CMK (cell line): ENCODE measurements at regions not wholly inside any gene's neighbourhood (a gene's known extent, or its start where the extent isn't known, plus 50 kb on each side); places are given as distances from the start of the nearest gene placed in this dataset.
"Not testable (repeated sequence)": the region's sequence is repeated elsewhere in the genome, so short reads cannot be mapped to it uniquely, and the experiment has no call there.

Source experiments
- DNase-seq: peaks from one replicate; pipeline ENCODE4 v3.0.0-alpha.2; 2010; ENCODE audit warnings: low read depth

DNA sequence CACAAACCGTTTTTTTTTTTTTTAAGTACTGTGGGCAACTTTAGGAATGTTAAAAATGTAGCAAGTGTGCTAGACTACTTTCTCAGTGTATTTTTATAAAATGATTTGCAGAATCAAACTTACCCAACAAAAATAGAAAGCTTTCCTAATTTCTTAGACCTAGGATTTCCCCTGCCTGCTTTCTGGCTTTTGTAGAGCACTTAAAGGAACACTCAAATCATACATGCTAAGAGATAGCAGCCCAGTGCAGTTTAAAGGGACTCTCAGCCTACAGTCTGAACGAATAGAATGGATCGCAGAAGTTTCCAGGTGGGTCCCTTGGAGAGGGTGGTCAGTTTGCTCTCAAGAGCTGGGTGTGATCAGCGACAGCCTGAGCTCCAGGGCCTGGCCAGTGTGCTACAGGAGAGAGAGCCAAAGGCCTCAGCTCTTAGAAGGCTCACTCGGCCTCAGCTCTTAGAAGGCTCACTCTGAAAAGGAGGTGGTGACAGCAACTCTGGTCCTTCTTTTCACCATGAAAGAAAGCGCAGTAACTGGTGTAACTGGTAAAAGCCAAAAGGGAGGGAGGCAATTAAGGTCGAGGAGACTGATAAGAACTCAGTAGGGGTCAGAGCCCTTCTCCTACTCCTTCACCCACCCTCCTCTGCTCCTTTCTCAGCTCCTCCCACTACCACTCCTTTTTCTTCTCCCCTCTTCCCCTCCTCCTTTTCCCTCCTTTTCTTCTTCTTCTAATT, 142.4 kb downstream of the ZFP64 start:
- DNase-seq: no peak

DNA sequence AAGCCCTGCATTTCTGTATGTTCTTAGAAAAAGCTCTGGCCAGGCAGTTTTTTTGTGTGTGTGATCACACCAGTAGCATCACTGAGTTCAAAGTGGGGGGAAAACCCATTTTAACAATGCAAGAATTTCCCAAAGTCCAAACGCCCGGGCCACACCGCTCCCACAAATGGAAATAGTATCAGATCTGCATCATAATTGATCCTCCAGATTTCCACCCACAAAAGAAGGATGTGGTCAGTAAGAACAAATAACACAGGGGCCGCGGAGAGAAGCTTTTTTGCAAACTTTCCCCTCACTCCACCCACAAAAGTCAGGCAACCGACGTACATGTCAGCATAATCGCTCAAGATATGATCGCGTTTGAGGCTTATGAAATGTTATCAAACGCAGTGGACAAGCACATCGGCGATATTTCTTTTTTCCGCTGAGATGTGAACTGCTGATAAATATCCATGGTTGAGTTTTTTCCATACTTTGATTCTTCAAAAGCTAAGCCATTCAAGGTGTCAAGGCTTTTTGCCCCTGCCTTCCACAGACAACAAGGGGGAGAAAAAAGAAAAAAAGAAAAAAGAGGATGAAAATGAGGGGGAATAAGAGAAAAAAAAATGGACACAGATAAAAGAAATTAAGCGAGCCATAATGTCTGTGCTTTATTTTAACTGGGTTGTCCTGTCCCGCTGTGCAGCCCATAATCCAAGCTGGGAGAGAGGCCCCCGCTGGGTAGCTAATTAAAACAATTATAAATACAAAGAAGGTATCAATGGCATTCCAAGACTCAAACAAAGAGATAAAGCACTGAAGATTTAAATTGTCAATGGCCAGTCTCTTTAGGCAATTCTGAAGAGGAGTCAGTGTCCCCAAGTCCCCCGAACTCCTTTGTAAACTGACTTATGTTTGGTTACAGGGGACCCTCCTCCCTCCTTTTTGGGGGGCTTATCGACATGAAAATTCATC, 143.5 kb downstream of the ZFP64 start:
- no peak for DNase-seq

DNA sequence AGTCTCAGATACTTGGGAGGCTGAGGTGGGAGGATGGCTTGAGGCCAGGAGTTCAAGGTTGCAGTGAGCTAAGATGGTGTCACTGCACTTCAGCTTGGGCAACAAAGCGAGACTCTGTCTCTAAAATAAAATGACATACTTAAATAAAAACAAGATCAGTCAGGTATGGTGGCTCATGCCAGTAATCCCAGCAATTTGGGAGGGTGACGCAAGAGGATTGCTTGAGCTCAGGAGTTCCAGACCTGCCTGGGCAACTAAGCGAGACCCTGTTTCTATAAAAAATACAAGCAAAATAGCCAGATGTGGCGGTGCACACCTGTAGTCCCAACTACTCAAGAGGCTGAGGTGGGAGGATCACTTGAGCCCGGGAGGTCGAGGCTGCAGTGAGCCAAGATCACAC, 149.6 kb downstream of the ZFP64 start:
- DNase-seq: no peak

DNA sequence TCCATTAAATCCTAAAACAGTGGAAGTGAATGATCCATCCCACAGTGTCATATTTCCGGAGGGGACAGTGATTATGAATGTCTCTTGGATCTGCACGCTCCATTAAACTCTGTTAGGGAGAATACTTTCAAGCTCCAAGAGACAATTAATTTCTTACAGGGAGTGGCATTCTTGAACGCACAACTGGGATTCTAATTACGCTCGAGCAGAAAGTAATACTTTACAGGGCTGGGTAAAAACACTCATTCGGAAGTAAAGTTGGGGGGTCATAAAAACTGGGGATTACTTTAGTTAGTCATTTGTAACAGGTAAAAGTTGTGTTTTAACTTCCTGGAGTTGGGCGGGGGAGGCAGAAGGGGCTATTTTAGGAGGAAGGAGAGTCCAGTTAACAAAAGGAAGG, 151.8 kb downstream of the ZFP64 start:
- no peak for DNase-seq

DNA sequence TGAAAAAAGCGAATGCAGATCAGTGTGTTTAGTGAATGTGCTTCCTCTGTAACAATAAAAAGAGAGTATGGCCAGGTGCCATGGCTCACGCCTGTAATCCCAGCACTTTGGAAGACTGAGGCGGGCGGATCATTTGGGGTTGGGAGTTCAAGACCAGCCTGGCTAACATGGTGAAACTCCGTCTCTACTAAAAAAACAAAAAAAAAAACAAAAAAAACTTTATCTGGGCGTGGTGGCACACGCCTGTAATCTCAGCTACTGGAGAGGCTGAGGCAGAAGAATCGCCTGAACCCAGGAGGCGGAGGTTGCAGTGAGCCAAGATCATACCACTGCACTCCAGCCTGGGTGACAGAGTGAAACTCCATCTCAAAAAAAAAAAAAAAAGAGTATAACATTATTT, 152.9 kb downstream of the ZFP64 start:
- DNase-seq: not testable (repeated sequence)

DNA sequence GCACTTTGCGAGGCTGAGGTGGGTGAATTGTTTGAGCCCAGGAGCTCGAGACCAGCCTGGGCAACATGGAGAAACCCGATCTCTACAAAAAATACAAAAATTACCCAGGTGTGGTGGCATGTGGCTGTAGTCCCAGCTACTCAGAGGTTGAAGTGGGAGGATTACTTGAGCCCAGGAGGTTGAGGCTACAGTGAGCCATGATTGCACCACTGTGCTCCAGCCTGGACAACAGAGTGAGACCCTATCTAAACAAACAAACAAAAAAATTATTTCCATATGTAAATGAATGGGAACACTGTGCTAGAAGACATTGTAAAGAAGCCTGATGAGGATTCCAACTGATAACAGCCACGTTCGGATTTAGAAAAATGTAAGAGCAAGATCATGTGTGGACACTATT, 154.2 kb downstream of the ZFP64 start:
- no peak for DNase-seq

DNA sequence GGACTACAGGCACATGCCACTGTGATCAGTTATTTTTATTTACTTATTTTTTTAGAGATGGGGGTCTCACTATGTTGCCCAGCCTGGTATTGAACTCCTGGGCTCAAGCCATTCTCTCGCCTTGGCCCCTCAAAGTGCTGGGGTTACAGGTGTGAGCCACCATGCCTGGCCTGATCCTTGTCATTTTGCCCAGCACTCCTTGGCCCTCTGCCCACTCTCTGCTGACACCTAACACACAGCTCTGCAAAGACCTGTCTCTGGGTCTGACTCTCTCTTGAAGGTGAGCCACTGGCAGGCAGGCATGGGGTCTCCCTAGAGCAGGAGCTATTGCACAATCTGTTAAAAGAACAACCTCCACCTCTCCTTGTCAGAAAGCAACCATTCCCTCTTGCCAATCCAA, 155.6 kb downstream of the ZFP64 start:
- no peak for DNase-seq

DNA sequence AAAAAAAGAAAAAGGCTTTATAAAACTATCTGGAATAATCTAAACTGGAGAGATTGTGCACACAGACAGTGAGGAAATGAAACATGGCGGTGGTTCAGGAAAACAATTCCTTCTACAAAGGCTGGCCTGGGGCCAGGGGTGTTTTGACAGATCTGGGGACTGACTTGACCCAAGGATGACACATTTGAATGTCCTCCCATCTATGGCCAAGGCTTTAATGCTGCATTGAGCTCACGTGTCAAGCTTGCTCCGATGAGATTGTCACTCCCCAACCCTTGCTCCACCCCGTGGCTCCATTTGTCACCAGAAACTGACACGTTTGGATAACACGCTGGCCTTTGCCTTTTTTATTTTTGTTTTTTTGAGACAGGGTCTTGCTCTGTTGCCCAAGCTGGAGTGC, 156.1 kb downstream of the ZFP64 start:
- no peak for DNase-seq

DNA sequence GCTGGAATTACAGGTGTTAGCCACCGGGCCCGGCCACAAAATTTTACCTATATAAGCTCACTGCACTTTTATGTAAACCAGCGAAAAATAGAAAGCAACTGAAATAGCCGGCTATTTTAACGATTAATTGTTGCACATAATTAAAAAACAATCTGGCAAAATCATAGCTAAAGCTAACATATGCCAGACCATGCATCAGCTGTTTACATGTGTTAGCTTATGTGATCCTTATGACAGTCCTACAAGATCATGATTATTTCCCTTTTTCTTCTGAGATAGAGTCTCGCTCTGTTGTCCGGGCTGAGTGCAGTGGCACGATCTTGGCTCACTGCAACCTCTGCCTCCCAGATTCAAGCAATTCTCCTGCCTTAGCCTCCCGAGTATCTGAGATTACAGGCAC, 157.0 kb downstream of the ZFP64 start:
- DNase-seq: no peak

DNA sequence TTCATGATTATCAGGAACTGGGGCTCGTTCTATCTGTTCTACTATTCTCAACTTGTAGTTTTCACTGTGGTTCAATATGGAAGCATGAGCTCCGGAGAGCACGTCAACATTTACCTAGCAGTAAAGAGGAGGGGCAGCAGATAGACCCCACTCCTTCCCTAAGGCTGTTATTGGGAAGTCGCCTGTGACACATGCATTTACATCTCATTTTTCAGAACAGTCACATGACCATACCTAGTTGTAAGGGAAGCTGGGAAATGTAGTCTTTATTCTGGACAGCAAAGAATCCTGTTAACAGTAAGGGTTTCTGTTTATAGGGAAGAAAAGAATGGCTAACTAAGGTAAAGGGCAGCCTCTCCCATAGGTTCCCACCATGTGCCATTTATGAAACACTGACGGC, 158.3 kb downstream of the ZFP64 start:
- no peak for DNase-seq

DNA sequence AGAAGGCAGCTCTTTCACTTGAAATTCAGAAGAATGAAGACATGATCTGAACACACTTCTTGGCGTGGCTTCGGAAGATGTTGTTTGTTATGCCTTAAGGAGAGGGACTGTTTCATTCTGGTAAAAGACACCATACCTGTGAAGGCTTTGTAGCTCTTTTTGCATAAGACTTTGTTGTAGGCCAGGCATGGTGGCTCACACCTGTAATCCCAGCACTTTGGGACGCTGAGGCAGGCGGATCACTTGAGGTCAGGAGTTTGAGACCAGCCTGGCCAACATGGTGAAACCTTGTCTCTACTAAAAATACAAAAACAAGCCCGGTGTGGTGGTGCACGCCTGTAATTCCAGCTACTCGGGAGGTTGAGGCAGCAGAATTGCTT, 159.3 kb downstream of the ZFP64 start:
- DNase-seq: not testable (repeated sequence)

DNA sequence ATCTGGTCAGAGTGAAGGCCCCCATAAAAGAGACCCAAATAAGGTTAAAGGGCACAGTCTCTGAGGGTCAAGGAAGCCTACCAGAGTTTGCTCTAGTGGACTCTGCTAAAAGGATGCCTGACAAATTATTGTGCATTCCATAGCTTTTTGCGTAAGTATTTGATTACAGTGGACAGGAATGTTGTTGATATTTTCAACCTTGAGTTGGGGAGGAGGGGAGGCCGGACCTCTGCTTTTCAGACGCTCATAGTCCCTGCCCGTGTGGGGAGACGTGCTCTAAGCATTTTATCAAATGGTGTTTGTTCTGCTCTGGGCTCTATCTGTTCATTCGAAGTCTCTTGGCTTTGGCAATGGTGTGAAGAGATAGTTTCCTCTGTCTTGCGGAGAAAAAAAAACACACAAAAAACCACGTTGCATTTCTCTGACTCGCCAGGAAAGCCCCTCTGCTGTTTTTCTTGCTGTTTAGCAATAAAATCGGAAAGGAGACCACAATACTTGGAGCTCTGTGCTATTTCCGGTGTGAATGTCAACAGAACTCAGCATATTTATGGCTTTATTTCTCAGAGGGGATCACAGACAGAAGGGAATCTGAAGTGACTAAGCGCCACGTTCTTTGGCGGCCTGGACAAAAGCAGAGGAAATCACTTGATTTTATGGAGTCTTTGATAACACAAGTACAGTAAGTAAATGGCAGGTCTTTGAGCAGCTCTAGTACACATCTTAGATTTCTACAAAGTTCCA, 159.8 kb downstream of the ZFP64 start:
- no peak for DNase-seq

DNA sequence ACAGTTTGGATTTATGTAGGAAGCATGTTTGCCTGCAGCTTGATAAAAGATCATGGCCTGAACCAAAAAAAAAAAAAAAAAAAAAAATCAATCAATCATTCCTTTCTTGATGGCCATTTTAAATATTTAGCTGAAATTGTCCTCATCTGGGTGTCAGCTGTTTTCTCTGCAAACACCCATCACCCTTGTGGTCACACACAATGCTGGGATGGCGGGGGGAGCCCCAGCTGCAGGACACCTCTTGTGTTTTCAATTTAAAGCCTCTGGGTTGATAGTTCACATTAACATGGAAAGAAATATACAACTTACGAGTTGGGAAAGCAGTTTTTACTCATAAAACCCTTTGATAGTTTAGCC, 160.4 kb downstream of the ZFP64 start:
- DNase-seq: no peak

DNA sequence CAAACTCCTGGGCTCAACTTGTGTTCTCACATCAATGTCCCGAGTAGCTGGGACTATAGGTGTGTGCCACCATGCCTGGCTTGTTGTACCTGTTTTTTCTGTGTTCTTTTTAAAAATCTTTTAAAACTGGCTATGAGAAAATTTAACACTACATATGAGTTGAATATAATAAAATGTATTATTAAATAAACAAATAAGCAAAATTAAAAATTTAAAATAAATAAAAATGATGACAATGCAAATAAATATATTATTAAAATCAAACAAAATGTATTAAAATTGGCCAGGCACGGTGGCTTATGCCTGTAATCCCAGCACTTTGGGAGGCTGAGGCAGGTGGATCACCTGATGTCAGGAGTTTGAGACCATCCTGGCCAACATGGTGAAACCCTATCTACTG, 162.4 kb downstream of the ZFP64 start:
- not testable (repeated sequence) for DNase-seq

DNA sequence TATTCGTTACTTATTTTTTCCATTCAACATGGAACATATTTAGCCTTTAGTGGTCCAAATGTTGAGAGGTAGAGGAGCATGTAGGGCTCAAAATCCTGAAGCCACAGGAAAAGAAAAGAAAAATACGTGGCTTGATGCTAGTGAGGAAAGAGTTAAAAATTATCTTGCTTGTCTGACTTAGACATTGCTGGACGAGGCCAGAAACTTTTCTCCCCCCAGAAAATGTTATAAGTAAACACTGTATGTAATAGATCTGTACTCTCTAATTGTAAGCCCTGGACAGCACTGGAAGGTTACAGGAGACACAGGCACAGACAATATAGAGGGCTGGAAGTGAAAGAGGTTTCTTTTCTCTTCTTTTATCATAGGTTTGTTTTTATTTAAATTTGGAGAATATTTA, 165.6 kb downstream of the ZFP64 start:
- DNase-seq: no peak

DNA sequence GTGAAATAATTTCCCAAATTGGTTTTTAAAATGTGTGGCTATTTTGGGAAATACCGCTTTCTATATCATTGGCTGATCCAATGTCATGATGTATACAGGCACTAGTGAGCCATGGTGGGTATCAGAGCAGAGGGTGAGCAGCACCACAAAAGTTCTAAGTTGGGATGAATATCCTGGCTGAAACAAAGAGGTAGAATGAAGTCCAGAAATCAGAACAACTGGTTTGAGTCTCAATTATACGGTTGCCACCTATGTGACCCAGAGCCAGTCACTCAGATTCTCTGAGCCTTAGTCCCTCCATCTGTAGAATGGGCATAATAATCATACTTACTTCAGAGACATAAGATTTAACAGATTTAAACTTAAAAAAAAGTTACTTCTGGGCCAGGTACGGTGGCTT, 172.3 kb downstream of the ZFP64 start:
- no peak for DNase-seq

DNA sequence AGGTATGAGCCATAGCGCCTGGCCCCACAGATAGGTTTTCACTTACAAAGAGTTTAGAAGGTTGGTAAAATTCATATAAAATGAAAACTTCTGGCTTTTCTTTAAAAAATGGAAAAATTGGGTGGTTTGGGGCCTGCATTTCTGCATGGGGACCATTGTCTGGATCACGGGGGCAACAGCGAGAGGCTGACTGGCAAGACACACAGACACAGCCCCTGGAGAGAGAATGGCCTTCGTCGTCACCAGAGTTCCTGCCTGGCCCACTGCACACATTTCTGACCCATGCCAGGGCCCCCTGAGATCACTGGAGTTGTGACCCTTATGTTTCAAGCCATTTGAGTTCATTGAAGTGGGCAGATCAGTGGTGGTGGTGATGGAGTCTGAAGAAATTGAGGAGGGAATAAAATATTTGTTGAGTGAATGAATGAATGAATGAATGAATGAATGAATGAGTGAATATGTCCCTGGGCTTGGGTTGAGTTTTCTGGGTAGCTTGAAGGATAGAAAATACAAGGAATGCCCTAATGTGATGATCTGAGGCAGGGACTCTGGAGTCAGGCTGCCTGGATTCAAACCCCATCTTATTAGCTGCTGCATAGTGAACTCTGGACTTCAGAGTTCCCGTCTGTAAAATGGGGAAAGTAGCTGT, 173.8 kb downstream of the ZFP64 start:
- DNase-seq: no peak

DNA sequence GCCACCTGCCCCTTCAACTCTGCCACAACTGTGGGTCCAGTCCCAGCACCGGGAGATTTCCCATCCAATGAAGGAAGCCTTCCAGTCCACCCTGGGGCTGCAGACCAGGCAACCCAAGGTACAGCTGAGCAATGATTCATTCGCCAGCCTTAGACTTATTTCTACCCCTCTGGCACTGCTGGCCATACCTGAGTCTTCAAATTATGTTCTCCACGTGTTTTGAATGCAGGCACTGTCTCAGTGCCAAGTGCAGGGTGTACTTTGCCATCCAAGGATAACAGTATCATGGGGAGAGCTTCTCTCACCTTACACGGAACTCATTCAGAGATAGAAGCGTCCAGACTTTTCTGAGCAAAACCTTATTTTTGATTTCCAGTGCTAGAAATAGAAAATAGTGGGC, 175.6 kb downstream of the ZFP64 start:
- no peak for DNase-seq

DNA sequence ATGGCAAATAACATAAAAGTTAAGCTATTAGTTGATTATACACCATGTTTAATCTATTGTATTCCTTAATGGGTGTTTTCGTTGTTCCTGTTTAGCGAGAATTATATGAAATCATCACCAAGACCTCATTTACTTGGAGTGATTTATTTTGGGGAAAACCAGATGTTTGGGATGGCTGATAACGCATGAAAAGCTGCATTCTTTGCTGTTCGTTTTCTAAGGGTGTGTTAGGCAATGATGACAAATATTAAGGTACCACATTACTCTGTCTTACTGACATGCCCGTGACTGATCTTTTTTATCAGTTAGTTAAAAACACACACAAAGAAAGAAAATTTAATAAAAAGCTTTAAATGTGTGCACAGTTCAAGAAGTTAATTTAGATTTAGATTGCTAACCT, 176.4 kb downstream of the ZFP64 start:
- no peak for DNase-seq

DNA sequence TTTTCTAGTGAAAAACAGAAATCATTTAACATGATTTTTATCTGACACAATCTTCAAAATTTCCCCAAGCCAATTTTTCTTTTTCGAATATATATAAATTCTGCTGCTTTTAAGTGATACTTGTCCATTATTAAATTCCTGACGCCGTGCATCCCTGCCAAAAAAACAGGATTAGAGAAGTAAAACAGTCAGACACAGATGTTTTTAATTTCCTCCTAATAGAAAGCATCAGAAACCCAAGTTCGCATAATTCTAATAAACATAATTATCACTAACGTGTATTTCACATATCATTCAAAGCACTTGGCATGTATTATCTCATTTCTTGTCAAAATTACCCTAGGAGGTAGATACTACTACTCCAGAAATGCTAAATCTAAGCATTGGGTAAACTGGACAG, 179.5 kb downstream of the ZFP64 start:
- DNase-seq: no peak

DNA sequence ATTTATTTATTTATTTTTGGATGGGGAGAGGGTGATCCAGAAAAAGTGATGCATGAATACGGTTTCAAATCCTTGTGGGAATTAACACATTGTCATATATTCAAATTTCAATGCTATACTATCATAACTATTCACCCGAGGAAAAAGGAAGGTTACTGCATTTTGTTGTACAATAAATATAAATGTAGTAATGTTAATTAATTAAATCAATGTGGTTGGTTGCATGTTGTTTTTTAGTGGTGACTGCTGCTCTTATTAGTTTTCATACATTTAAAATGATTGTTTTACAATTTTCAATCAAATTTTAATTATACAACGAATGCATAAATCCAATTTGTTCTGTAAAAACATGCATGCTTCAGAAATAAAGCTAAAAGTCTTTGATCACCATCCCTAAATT, 180.5 kb downstream of the ZFP64 start:
- no peak for DNase-seq

DNA sequence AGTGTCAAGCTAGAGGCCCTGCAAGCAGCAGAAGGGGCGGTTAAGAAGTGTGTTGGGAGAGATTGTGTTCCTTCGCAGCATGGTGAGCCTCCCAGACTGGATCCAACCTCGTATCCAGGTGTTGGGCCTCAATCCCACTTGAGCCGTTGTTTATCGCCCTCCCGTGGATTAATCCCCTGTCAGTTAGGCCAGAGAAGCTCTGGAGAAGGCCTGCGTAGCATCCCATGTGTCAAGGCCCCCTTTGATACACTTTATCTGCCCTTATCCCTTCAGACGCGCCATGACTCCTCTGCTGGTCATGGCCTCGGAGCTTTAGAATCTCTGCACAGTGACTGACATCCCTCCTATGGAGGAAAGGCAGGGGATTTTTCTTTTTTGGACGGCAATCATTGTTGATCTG, 181.0 kb downstream of the ZFP64 start:
- DNase-seq: no peak
